ENCODE measurements at regions not wholly inside any gene's neighbourhood (a gene's known extent, or its start where the extent isn't known, plus 50 kb on each side); places are given as distances from the start of the nearest gene placed in this dataset.
"Not testable (repeated sequence)": the region's sequence is repeated elsewhere in the genome, so short reads cannot be mapped to it uniquely, and the experiment has no call there.

GRCh38 chr6:10343320-10343719, 71.6 kb downstream of the TFAP2A start:
- 71% methylated on average over 4 of the region's 4 CpGs for WGBS (ENCODE audit: insufficient coverage)
- Histone ChIP-seq H3K9me3 (ENCODE audit: control insufficient read depth, insufficient read depth, low read length) (no peaks in the 10 kb centered on the region), H3K4me3 (ENCODE audit: low read length) (no peak overlapping the region), H3K36me3 (ENCODE audit: control insufficient read depth, insufficient read depth, low read length) (no peaks in the 10 kb centered on the region), H3K27me3 (ENCODE audit: control insufficient read depth, insufficient read depth, low read length) (no peaks in the 10 kb centered on the region), H3K27ac (ENCODE audit: low read length) (no peak overlapping the region), H3K4me1 (ENCODE audit: control insufficient read depth, insufficient read depth, low read length) (no peaks in the 10 kb centered on the region)
- intact Hi-C loops (cut with micrococcal nuclease), result no loop called here
- DNase-seq (no peak), ATAC-seq (no peak)
- TF ChIP-seq CTCF (IDR thresholded peaks at IDR 0.05), result no peak
- Mint-ChIP-seq H3K4me3 (no peak overlapping the region), H3K27ac (no peak overlapping the region), H3K9me3 (no peaks in the 10 kb centered on the region), H3K36me3 (no peaks in the 10 kb centered on the region), H3K27me3 (ENCODE audit: low read depth in 2 of 2) (peaks cover 0 to 4% of the 10 kb centered on the region in 2 donors), H3K4me1 (no peaks in the 10 kb centered on the region)

DNA sequence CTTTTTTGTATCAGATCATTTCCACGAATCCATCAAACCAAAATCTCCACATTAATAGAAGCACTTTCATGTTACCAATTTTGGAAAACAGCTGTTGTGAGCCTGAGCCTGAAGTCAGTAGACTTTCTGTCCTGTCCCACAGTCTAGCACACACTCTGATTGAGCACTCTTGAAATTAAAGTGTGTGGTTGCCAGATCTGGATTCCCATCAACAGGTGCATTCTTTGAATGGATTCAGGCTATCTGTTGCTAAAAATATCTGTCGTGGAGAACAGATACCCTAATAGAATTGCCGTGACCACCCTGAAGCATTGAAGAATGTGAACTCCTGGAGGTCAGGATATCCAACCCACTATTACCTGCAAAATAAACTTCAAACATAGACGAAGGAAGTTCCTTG, 73.3 kb downstream of the TFAP2A start:
- 85% methylated on average over 4 of the region's 4 CpGs for WGBS (ENCODE audit: insufficient coverage)
- no peak for TF ChIP-seq CTCF (IDR thresholded peaks at IDR 0.05)
- no peak overlapping the region for H3K27ac ChIP-seq (ENCODE audit: low read length)

DNA sequence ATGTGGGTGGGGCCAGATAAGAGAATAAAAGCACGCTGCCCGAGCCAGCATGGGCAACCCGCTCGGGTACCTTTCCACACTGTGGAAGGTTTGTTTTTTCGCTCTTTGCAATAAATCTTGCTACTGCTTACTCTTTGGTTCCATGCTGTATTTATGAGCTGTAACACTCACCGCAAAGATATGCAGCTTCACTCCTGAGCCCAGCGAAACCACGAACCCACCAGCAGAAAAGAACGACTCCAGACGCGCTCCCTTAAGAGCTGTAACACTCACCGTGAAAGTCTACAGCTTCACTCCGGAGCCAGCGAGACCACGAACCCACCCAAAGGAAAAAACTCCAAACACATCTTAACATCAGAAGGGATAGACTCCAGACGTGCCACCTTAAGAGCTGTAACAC, 76.7 kb downstream of the TFAP2A start:
- intact Hi-C loops (cut with micrococcal nuclease), result no loop called here
- no peak overlapping the region for H3K4me3 ChIP-seq (ENCODE audit: low read length)
- H3K9me3 Mint-ChIP-seq, result peaks cover 0 to 2% of the 10 kb centered on the region in 2 donors
- no peak overlapping the region for H3K27ac Mint-ChIP-seq
- no peak overlapping the region for H3K4me3 Mint-ChIP-seq
- DNase-seq, result no peak
- no peaks in the 10 kb centered on the region for H3K4me1 Mint-ChIP-seq
- WGBS (ENCODE audit: insufficient coverage), result 88% methylated on average over 16 of the region's 16 CpGs
- ATAC-seq, result no peak
- no peak for TF ChIP-seq CTCF (IDR thresholded peaks at IDR 0.05)
- no peaks in the 10 kb centered on the region for H3K27me3 Mint-ChIP-seq (ENCODE audit: low read depth in 2 of 2)
- no peaks in the 10 kb centered on the region for H3K36me3 ChIP-seq (ENCODE audit: control insufficient read depth, insufficient read depth, low read length)
- no peaks in the 10 kb centered on the region for H3K27me3 ChIP-seq (ENCODE audit: control insufficient read depth, insufficient read depth, low read length)
- H3K9me3 ChIP-seq (ENCODE audit: control insufficient read depth, insufficient read depth, low read length), result no peaks in the 10 kb centered on the region
- no peak overlapping the region for H3K27ac ChIP-seq (ENCODE audit: low read length)
- H3K36me3 Mint-ChIP-seq, result no peaks in the 10 kb centered on the region
- H3K4me1 ChIP-seq (ENCODE audit: control insufficient read depth, insufficient read depth, low read length), result no peaks in the 10 kb centered on the region

More for the DNA sequence above, 73.3 kb downstream of the TFAP2A start:
- no peaks in the 10 kb centered on the region for H3K27me3 ChIP-seq (ENCODE audit: control insufficient read depth, insufficient read depth, low read length)
- no peaks in the 10 kb centered on the region for H3K36me3 Mint-ChIP-seq
- H3K36me3 ChIP-seq (ENCODE audit: control insufficient read depth, insufficient read depth, low read length), result no peaks in the 10 kb centered on the region
- no peaks in the 10 kb centered on the region for H3K9me3 ChIP-seq (ENCODE audit: control insufficient read depth, insufficient read depth, low read length)
- no peak overlapping the region for H3K4me3 Mint-ChIP-seq
- H3K4me1 ChIP-seq (ENCODE audit: control insufficient read depth, insufficient read depth, low read length), result no peaks in the 10 kb centered on the region
- H3K27me3 Mint-ChIP-seq (ENCODE audit: low read depth in 2 of 2), result peaks cover 0 to 4% of the 10 kb centered on the region in 2 donors
- no peaks in the 10 kb centered on the region for H3K4me1 Mint-ChIP-seq
- DNase-seq (no peak), ATAC-seq (no peak)
- H3K4me3 ChIP-seq (ENCODE audit: low read length), result no peak overlapping the region
- no peak overlapping the region for H3K27ac Mint-ChIP-seq
- peaks cover 0 to 2% of the 10 kb centered on the region in 2 donors for H3K9me3 Mint-ChIP-seq
- intact Hi-C loops (cut with micrococcal nuclease), result no loop called here

DNA sequence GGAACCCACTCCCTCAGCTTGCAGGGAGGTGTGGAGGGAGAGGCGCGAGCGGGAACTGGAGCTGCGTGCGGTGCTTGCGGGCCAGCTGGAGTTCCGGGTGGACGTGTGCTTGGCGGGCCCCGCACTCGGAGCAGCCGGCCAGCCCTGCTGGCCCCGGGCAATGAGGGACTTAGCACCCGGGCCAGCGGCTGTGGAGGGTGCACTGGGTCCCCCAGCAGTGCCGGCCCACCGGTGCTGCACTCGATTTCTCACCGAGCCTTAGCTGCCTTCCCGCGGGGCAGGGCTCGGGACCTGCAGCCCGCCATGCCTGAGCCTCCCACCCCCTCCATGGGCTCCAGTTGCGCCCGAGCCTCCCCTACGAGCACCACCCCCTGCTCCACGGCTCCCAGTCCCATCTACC, 77.5 kb downstream of the TFAP2A start:
- H3K27ac ChIP-seq (ENCODE audit: low read length); H3K9me3 ChIP-seq (ENCODE audit: control insufficient read depth, insufficient read depth, low read length); H3K36me3 ChIP-seq (ENCODE audit: control insufficient read depth, insufficient read depth, low read length); H3K9me3 Mint-ChIP-seq; H3K27me3 ChIP-seq (ENCODE audit: control insufficient read depth, insufficient read depth, low read length); H3K27me3 Mint-ChIP-seq (ENCODE audit: low read depth in 2 of 2); intact Hi-C loops (cut with micrococcal nuclease); H3K4me1 Mint-ChIP-seq; H3K4me3 Mint-ChIP-seq; H3K4me3 ChIP-seq (ENCODE audit: low read length); DNase-seq; H3K27ac Mint-ChIP-seq; H3K4me1 ChIP-seq (ENCODE audit: control insufficient read depth, insufficient read depth, low read length); H3K36me3 Mint-ChIP-seq; ATAC-seq: not testable (repeated sequence)
- 93% methylated on average over 27 of the region's 27 CpGs for WGBS (ENCODE audit: insufficient coverage)

Data from natural killer cell (primary cell).